Nephron progenitor cell (in vitro differentiated cells): ENCODE measurements at regions not wholly inside any gene's neighbourhood (a gene's known extent, or its start where the extent isn't known, plus 50 kb on each side); places are given as distances from the start of the nearest gene placed in this dataset.

Experiments used
- DNase-seq: peaks from one replicate; pipeline ENCODE4 v3.0.0; 2021
- H3K27ac Mint-ChIP-seq: 2 replicates; pipeline ENCODE4 v1.8.0; 2021; ENCODE audit warnings: mild to moderate bottlenecking, moderate library complexity, mixed read lengths
- H3K27me3 Mint-ChIP-seq: 2 replicates; pipeline ENCODE4 v1.8.0; 2021; ENCODE audit warnings: mild to moderate bottlenecking, low read depth, mixed read lengths; ENCODE audit not compliant: poor library complexity
- H3K36me3 Mint-ChIP-seq: 2 replicates; pipeline ENCODE4 v1.8.0; 2021; ENCODE audit warnings: low read depth, mixed read lengths
- H3K4me1 Mint-ChIP-seq: 2 replicates; pipeline ENCODE4 v1.8.0; 2021; ENCODE audit warnings: mixed read lengths
- H3K4me3 Mint-ChIP-seq: 2 replicates; pipeline ENCODE4 v1.8.0; 2021; ENCODE audit warnings: mild to moderate bottlenecking, moderate library complexity, mixed read lengths
- H3K9me3 Mint-ChIP-seq: 2 replicates; pipeline ENCODE4 v1.8.0; 2021; ENCODE audit warnings: mild to moderate bottlenecking, moderate library complexity, mixed read lengths
- TF ChIP-seq, protein P1 (sequence below): fragments of 200-600 bp; sonication (generic); IDR thresholded peaks from 2 replicates; pipeline ENCODE4 v1.5.0; 2021; ENCODE audit warnings: antibody characterized with exemption

DNA sequence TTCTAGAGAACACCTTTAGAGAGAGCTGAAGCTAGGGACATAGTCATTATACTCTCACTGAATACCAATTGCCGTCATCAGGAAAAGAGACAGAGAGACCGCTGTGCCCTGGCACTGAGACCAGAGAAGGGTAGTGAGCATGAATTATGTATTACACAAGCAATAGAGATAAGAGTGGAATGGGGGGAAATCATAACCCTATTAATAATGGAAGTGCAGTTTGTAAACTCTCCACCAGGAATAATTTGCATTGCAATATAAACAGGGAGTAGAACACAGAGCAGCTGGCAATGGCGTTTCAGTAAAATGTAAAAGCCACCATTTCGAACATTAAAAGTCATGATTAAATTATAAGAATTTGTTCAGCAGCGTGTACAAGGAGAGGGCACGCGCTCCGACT lies 244.5 kb downstream of the MAFB start:
- no peak for DNase-seq
- H3K36me3 Mint-ChIP-seq: no peaks in the 10 kb centered on the region
- TF ChIP-seq, protein P1, sequence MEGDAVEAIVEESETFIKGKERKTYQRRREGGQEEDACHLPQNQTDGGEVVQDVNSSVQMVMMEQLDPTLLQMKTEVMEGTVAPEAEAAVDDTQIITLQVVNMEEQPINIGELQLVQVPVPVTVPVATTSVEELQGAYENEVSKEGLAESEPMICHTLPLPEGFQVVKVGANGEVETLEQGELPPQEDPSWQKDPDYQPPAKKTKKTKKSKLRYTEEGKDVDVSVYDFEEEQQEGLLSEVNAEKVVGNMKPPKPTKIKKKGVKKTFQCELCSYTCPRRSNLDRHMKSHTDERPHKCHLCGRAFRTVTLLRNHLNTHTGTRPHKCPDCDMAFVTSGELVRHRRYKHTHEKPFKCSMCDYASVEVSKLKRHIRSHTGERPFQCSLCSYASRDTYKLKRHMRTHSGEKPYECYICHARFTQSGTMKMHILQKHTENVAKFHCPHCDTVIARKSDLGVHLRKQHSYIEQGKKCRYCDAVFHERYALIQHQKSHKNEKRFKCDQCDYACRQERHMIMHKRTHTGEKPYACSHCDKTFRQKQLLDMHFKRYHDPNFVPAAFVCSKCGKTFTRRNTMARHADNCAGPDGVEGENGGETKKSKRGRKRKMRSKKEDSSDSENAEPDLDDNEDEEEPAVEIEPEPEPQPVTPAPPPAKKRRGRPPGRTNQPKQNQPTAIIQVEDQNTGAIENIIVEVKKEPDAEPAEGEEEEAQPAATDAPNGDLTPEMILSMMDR: no peak
- H3K4me3 Mint-ChIP-seq: no peak overlapping the region
- H3K9me3 Mint-ChIP-seq: no peaks in the 10 kb centered on the region
- no peak overlapping the region for H3K27ac Mint-ChIP-seq
- peaks cover 40% of the 10 kb centered on the region for H3K4me1 Mint-ChIP-seq
- H3K27me3 Mint-ChIP-seq: peaks cover 9% of the 10 kb centered on the region

DNA sequence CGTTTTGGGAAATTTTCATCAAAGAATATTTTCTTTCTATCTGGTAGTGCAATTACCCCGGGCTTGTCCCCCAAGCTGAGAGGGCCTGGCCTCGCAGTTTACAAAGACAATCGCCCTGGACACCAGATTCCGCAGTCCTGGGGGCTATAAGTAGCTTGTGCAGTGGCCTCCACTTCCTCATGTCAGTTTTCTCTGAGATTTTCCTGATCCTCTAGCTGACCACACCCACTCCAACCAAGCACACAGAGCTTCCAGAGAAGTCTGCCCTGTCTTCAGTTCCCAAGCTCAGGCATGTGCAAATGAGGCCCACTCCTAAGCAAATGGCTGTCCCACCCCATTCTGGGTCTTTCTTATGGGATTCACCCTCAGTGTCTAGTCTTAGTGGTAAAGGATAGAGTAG lies 245.3 kb downstream of the MAFB start:
- H3K4me1 Mint-ChIP-seq: peaks cover 40% of the 10 kb centered on the region
- no peak overlapping the region for H3K4me3 Mint-ChIP-seq
- no peaks in the 10 kb centered on the region for H3K36me3 Mint-ChIP-seq
- TF ChIP-seq, protein P1: no peak
- DNase-seq: no peak
- no peak overlapping the region for H3K27ac Mint-ChIP-seq
- peaks cover 5% of the 10 kb centered on the region for H3K27me3 Mint-ChIP-seq
- no peaks in the 10 kb centered on the region for H3K9me3 Mint-ChIP-seq

DNA sequence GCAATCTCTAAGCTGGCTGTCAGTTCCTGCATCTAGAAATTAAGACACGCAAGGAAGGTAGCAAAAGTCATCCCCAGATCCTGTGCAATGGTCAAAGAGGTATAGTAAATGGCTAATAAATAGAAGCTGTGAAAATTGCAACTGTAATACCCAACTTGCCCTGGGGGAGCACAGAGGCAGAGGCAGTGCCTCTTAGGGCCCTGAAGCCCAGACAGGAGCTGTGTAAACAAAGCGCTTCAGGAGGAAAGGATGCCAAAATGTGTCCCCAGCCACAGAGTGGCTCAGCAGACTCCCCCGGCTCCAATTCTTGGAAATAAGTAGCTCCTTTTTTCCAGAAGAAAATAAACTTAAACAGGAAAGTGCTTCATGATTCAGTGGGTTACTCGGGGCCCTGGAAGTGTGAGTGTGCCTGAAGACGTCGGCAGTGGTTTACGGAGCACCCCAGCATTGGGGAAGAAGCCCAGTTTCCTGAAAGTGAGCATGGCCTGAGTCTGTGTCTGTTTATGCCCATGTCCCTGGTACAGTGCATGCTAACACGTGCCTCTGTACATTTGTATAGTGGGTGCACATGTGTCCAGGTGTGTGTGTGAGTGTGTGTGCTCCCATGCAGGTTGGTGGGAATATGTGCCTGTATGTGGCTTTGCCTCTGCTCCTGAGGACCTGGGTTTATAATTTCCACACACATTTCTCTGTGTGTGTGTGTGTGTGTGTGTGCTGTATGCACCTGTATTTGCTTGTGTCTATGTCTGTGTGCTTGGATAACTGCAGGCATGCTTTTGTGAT lies 246.7 kb downstream of the MAFB start:
- Mint-ChIP-seq H3K9me3 (no peaks in the 10 kb centered on the region), H3K27ac (peak overlapping the region; percentile 46), H3K4me1 (peaks cover 33% of the 10 kb centered on the region), H3K36me3 (no peaks in the 10 kb centered on the region), H3K4me3 (peak overlapping the region; percentile 29), H3K27me3 (peaks cover 5% of the 10 kb centered on the region)
- DNase-seq: no peak
- TF ChIP-seq, protein P1: peak; percentile 32

DNA sequence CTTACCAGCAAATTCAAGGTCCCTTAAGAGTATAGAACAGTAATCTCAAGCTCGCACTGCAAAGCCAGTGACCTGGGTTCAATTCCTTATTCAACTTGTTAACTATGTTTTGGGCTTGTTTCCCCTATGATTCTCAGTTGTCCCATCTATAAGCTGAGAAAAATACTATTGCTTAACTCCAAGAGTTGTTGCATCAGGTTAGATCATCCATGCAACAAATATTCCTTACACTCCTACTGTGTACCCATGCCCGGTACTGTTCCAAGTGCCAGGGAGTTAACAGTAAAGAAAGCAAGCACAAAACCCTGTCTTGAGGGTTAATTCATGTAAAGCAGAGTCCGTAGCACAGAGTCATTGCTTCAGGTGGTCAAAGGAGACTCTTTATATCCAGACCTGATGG lies 247.3 kb downstream of the MAFB start:
- H3K4me1 Mint-ChIP-seq: peaks cover 27% of the 10 kb centered on the region
- H3K4me3 Mint-ChIP-seq: no peak overlapping the region
- TF ChIP-seq, protein P1: no peak
- no peaks in the 10 kb centered on the region for H3K36me3 Mint-ChIP-seq
- peaks cover 9% of the 10 kb centered on the region for H3K27me3 Mint-ChIP-seq
- no peaks in the 10 kb centered on the region for H3K9me3 Mint-ChIP-seq
- DNase-seq: no peak
- H3K27ac Mint-ChIP-seq: no peak overlapping the region

DNA sequence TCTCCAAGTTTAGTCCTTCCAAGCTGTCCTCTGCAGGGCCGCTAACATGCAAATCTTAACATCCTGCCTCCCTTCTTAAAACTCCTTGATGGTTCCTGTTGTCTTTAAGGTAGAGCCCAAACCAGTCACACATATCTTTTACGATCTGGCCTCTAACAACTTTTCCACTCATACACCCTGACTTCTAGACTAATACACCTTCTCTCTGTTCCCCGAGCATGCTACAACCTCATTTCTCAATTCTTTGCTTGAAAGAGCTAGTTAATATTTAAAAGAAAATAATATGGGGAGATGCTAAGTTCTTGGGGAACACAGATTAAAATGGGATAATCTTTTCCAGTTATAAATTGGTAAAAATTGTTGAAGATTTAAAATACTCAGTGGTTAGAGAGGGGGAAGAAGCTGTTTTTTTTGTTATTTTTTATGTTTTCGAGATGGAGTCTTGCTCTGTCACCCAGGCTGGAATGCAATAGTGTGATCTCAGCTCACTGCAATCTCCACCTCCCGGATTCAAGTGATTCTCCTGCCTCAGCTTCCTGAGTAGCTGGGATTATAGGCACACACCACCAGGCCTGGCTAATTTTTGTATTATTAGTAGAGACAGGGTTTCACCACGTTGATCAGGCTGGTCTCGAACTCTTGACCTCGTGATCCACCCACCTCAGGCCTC lies 250.7 kb downstream of the MAFB start:
- no peak overlapping the region for H3K27ac Mint-ChIP-seq
- peaks cover 16% of the 10 kb centered on the region for H3K27me3 Mint-ChIP-seq
- no peaks in the 10 kb centered on the region for H3K36me3 Mint-ChIP-seq

More for the DNA sequence above, 250.7 kb downstream of the MAFB start:
- H3K9me3 Mint-ChIP-seq: no peaks in the 10 kb centered on the region
- no peak overlapping the region for H3K4me3 Mint-ChIP-seq
- TF ChIP-seq, protein P1: no peak
- DNase-seq: no peak
- H3K4me1 Mint-ChIP-seq: peaks cover 15% of the 10 kb centered on the region
